HG03378 (cell line): ENCODE measurements at regions not wholly inside any gene's neighbourhood (a gene's known extent, or its start where the extent isn't known, plus 50 kb on each side); places are given as distances from the start of the nearest gene placed in this dataset.

Source experiments
- ATAC-seq: cut with Tn5 transposase; IDR thresholded peaks from one replicate; pipeline ENCODE4 v1.9.1; 2021; ENCODE audit warnings: mild to moderate bottlenecking, moderate library complexity; ENCODE audit not compliant: unreplicated experiment

GRCh38 chr5:88545338-88545737, 276.7 kb upstream of the TMEM161B start:
- ATAC-seq = no peak

- ATAC-seq = no peak
These were observed 276.0 kb upstream of the TMEM161B start for GRCh38 chr5:88544671-88545070.

- no peak for ATAC-seq
These were observed 275.5 kb upstream of the TMEM161B start for GRCh38 chr5:88544136-88544645.

GRCh38 chr5:88542786-88543185, 274.1 kb upstream of the TMEM161B start:
- ATAC-seq = no peak

- no peak for ATAC-seq
These were observed 271.9 kb upstream of the TMEM161B start for GRCh38 chr5:88540471-88541115.

GRCh38 chr5:88539693-88540365, 271.2 kb upstream of the TMEM161B start:
- ATAC-seq = no peak

- ATAC-seq = no peak
These were observed 270.4 kb upstream of the TMEM161B start for GRCh38 chr5:88539026-88539425.

- no peak for ATAC-seq
These were observed 267.5 kb upstream of the TMEM161B start for GRCh38 chr5:88536146-88536545.

GRCh38 chr5:88524941-88525340, 256.3 kb upstream of the TMEM161B start:
- ATAC-seq = no peak

- ATAC-seq = no peak
These were observed 250.4 kb upstream of the TMEM161B start for GRCh38 chr5:88519066-88519465.

- no peak for ATAC-seq
These were observed 249.7 kb upstream of the TMEM161B start for GRCh38 chr5:88518131-88519016.

- ATAC-seq = no peak
These were observed 247.5 kb upstream of the TMEM161B start for GRCh38 chr5:88515881-88516819.

- no peak for ATAC-seq
These were observed 246.4 kb upstream of the TMEM161B start for GRCh38 chr5:88515068-88515467.

GRCh38 chr5:88509403-88509802, 240.8 kb upstream of the TMEM161B start:
- ATAC-seq = no peak

- no peak for ATAC-seq
These were observed 238.6 kb upstream of the TMEM161B start for GRCh38 chr5:88507261-88507660.

- ATAC-seq = no peak
These were observed 234.8 kb upstream of the TMEM161B start for GRCh38 chr5:88503406-88503805.

GRCh38 chr5:88503041-88503345, 234.3 kb upstream of the TMEM161B start:
- no peak for ATAC-seq

GRCh38 chr5:88502179-88503040, 233.8 kb upstream of the TMEM161B start:
- peak; percentile 90 for ATAC-seq

- no peak for ATAC-seq
These were observed 227.2 kb upstream of the TMEM161B start for GRCh38 chr5:88495810-88496209.

GRCh38 chr5:88490874-88491273, 222.2 kb upstream of the TMEM161B start:
- no peak for ATAC-seq
